ENCODE measurements at regions not wholly inside any gene's neighbourhood (a gene's known extent, or its start where the extent isn't known, plus 50 kb on each side); places are given as distances from the start of the nearest gene placed in this dataset.

GRCh38 chr2:198289811-198290210 is 485.4 kb downstream of the PLCL1 start:
- no peak for TF ChIP-seq EZH2 (IDR thresholded peaks at IDR 0.05; ENCODE audit: low read length)
- TF ChIP-seq CTCF (optimal IDR thresholded peaks at IDR 0.05 in 1 of 3, IDR thresholded peaks at IDR 0.05 in 1 of 3, conservative IDR thresholded peaks at IDR 0.05 in 1 of 3; ENCODE audit: extremely low read depth in 1 of 3, insufficient read depth in 2 of 3, low read length in 3 of 3): no peak

Data from keratinocyte (primary cell).